ENCODE measurements at regions not wholly inside any gene's neighbourhood (a gene's known extent, or its start where the extent isn't known, plus 50 kb on each side); places are given as distances from the start of the nearest gene placed in this dataset.

DNA sequence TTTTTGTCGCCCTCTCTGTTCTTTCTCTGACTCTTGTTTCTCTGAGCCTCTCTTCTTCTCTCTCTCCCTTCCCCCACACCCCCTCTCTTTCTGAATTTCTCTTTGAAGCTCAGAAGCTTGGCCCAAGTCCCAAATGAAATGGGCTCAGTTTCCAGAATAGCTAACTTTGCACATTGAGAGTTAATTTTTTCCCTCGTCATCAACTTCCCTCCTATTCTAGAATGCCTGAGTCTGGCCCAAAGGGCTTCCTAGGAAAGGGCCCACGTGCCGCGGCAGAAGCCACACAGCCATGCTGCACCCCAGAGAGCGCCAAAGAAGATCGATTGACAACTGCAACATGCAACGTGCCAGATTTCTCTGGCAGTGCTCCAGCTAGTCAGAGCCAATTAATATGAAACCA lies 588.8 kb upstream of the KLF4 start:
- no peak overlapping the region for H3K4me3 ChIP-seq
- no peaks in the 10 kb centered on the region for H3K36me3 ChIP-seq
- peaks cover 0 to 7% (median 0%) of the 10 kb centered on the region in 9 donors for H3K4me1 ChIP-seq
- TF ChIP-seq, protein P1, sequence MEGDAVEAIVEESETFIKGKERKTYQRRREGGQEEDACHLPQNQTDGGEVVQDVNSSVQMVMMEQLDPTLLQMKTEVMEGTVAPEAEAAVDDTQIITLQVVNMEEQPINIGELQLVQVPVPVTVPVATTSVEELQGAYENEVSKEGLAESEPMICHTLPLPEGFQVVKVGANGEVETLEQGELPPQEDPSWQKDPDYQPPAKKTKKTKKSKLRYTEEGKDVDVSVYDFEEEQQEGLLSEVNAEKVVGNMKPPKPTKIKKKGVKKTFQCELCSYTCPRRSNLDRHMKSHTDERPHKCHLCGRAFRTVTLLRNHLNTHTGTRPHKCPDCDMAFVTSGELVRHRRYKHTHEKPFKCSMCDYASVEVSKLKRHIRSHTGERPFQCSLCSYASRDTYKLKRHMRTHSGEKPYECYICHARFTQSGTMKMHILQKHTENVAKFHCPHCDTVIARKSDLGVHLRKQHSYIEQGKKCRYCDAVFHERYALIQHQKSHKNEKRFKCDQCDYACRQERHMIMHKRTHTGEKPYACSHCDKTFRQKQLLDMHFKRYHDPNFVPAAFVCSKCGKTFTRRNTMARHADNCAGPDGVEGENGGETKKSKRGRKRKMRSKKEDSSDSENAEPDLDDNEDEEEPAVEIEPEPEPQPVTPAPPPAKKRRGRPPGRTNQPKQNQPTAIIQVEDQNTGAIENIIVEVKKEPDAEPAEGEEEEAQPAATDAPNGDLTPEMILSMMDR (IDR thresholded peaks at IDR 0.05) = no peak
- DNase-seq (no peak), ATAC-seq (no peak)
- H3K27me3 ChIP-seq = no peaks in the 10 kb centered on the region
- intact Hi-C loops (cut with DNase I) = no loop called here
- H3K9me3 ChIP-seq = no peaks in the 10 kb centered on the region
- WGBS, 2 donors = 71 to 75% methylated on average over 8 of the region's 8 CpGs
- H3K27ac ChIP-seq = peak overlapping the region in 1 of 10 donors; percentile 60

DNA sequence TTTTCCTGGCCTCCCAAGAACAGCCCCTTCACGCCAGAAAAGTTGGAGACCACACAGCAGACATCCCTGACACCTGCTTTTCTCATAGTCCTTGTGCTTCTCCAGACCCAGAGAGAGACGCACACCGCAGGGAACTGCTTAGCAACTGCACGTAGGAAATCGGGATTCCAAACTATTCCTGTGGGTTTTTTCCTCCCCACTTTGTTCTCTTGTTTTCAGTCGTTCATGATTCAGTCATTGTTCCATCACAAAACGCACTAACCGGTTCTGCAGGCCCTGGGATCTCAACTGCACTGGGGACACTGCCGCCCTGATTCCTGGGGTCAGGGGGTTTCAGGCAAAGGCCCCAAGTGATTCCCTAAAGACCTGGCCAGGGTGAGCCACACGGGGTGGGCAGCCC lies 588.0 kb upstream of the KLF4 start:
- no peak for ATAC-seq

DNA sequence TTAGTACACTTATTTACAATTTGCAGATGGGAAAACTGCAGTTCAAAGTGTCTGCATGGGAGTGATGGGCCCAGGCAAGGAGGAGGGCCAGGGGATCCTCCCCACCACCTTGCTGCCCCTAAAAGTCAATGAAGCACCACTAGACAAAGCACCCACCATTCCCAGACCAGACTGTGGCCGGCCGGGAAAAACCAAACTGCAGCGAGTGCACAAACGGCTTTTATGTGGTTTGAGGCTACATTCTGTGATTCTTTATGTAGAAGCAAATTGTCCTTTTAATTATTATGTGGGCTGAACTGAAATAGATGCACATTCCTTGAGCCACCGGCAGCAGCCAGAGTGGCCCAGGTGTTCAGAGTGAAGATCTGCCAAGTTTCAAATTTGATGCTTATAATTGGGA lies 585.3 kb upstream of the KLF4 start:
- 91 to 94% methylated on average over 5 of the region's 5 CpGs for WGBS, 2 donors
- no peak overlapping the region for H3K4me3 ChIP-seq
- H3K27me3 ChIP-seq = no peaks in the 10 kb centered on the region
- DNase-seq (no peak), ATAC-seq (no peak)
- H3K36me3 ChIP-seq = no peaks in the 10 kb centered on the region
- H3K27ac ChIP-seq = no peak overlapping the region
- intact Hi-C loops (cut with DNase I) = no loop called here
- H3K4me1 ChIP-seq = peaks cover 0 to 3% (median 0%) of the 10 kb centered on the region in 9 donors
- TF ChIP-seq, protein P1 (IDR thresholded peaks at IDR 0.05) = no peak
- no peaks in the 10 kb centered on the region for H3K9me3 ChIP-seq

More for the DNA sequence above, 588.0 kb upstream of the KLF4 start:
- 90 to 91% methylated on average over 10 of the region's 10 CpGs for WGBS, 2 donors
- TF ChIP-seq, protein P1 (IDR thresholded peaks at IDR 0.05) = no peak
- Histone ChIP-seq H3K4me1 (peaks cover 0 to 7% (median 0%) of the 10 kb centered on the region in 9 donors), H3K27me3 (no peaks in the 10 kb centered on the region), H3K27ac (no peak overlapping the region), H3K9me3 (no peaks in the 10 kb centered on the region), H3K4me3 (no peak overlapping the region), H3K36me3 (no peaks in the 10 kb centered on the region)
- intact Hi-C loops (cut with DNase I) = no loop called here
- DNase-seq = no peak

DNA sequence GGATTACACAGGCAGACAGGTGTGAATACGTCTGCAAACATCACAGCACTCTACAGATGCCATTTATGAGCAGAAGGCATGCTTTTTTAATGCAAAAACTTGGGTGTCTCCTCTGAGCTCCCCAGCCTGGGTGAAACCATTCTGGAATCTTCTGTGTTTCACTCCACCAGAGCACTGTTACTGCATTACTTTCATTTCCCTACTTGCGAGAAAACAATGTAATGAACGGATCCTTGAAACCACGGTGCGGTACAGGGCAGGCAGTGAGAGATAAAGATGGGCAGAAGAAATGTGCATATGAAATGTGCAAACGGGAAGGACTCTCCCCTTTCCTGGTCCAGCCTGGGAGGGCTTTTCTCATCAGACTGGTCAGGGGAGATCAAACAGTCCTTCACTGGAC lies 584.3 kb upstream of the KLF4 start:
- Histone ChIP-seq H3K36me3 (no peaks in the 10 kb centered on the region), H3K9me3 (no peaks in the 10 kb centered on the region), H3K4me3 (no peak overlapping the region), H3K4me1 (peaks cover 0 to 3% (median 0%) of the 10 kb centered on the region in 9 donors), H3K27me3 (no peaks in the 10 kb centered on the region), H3K27ac (no peak overlapping the region)
- intact Hi-C loops (cut with DNase I) = no loop called here
- ATAC-seq (no peak), DNase-seq (no peak)
- WGBS, 2 donors = 70% methylated on average over 6 of the region's 6 CpGs
- TF ChIP-seq, protein P1 (IDR thresholded peaks at IDR 0.05) = no peak

Measured in heart right ventricle (tissue), 16 donors.